GM12865 (cell line): ENCODE measurements at regions not wholly inside any gene's neighbourhood (a gene's known extent, or its start where the extent isn't known, plus 50 kb on each side); places are given as distances from the start of the nearest gene placed in this dataset.
"Not testable (repeated sequence)": the region's sequence is repeated elsewhere in the genome, so short reads cannot be mapped to it uniquely, and the experiment has no call there.

Experiments
- DNase-seq: peaks from one replicate; pipeline ENCODE4 v3.0.0; 2010; ENCODE audit warnings: low read depth
- H3K4me3 ChIP-seq: 2 replicates; pipeline ENCODE4 v1.5.1; 2011; ENCODE audit warnings: mild to moderate bottlenecking, low read depth, low read length, control low read depth
- CTCF ChIP-seq: IDR thresholded peaks from 2 replicates; pipeline ENCODE4 v1.5.1; 2011; ENCODE audit warnings: low read length, control low read depth, low read depth, inconsistent platforms; ENCODE audit not compliant: insufficient read depth; ENCODE audit errors: missing control alignments

GRCh38 chr3:177249203-177249602 lies 51.9 kb upstream of the TBL1XR1 start:
- no peak overlapping the region for H3K4me3 ChIP-seq
- DNase-seq = no peak
- TF ChIP-seq CTCF = no peak

- no peak for TF ChIP-seq CTCF
- H3K4me3 ChIP-seq = no peak overlapping the region
- no peak for DNase-seq
These were observed 52.9 kb upstream of the TBL1XR1 start for GRCh38 chr3:177250151-177250550.

- peak; percentile 38 for DNase-seq
- TF ChIP-seq CTCF = no peak
- H3K4me3 ChIP-seq = no peak overlapping the region
These were observed 54.5 kb upstream of the TBL1XR1 start for GRCh38 chr3:177251755-177252154.

GRCh38 chr3:177257006-177257405 lies 59.7 kb upstream of the TBL1XR1 start:
- DNase-seq = no peak
- H3K4me3 ChIP-seq = no peak overlapping the region
- TF ChIP-seq CTCF = no peak

- no peak for TF ChIP-seq CTCF
- no peak overlapping the region for H3K4me3 ChIP-seq
- no peak for DNase-seq
These were observed 60.3 kb upstream of the TBL1XR1 start for GRCh38 chr3:177257625-177258024.

GRCh38 chr3:177262396-177262795 lies 65.1 kb upstream of the TBL1XR1 start:
- no peak overlapping the region for H3K4me3 ChIP-seq
- TF ChIP-seq CTCF = no peak
- DNase-seq = no peak

GRCh38 chr3:177263615-177264368 lies 66.5 kb upstream of the TBL1XR1 start:
- DNase-seq = no peak
- no peak overlapping the region for H3K4me3 ChIP-seq
- no peak for TF ChIP-seq CTCF

GRCh38 chr3:177271811-177272501 lies 74.7 kb upstream of the TBL1XR1 start:
- not testable (repeated sequence) for DNase-seq, H3K4me3 ChIP-seq
